ENCODE measurements at regions not wholly inside any gene's neighbourhood (a gene's known extent, or its start where the extent isn't known, plus 50 kb on each side); places are given as distances from the start of the nearest gene placed in this dataset.
"Not testable (repeated sequence)": the region's sequence is repeated elsewhere in the genome, so short reads cannot be mapped to it uniquely, and the experiment has no call there.

DNA sequence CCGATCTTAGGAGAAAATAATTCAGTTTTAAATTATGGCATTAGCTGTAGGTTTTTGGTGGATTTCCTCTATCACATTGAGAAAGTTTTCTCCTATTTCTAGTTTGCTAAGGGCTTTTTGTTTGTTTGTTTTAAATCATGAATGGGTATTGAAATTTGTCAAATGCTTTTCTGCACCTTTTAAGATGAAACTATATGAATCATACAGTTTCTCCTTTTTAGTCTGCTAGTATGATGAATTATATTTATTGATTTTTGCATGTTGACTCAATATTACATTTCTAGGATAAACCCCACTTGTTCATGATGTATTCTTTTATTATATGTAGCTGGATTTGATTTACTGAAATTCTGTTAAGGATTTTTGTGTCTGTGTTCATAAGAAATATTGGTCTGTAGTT is 70.3 kb upstream of the PIP4K2A start:
- no peak for ATAC-seq
- H3K27me3 ChIP-seq = no peaks in the 10 kb centered on the region
- H3K4me1 ChIP-seq = peaks cover 0 to 10% (median 0%) of the 10 kb centered on the region in 3 donors
- TF ChIP-seq POLR2AphosphoS5 (IDR thresholded peaks at IDR 0.05) (no peak), EP300 (IDR thresholded peaks at IDR 0.05) (no peak), POLR2A (IDR thresholded peaks at IDR 0.05) (no peak)
- TF ChIP-seq, protein P1, sequence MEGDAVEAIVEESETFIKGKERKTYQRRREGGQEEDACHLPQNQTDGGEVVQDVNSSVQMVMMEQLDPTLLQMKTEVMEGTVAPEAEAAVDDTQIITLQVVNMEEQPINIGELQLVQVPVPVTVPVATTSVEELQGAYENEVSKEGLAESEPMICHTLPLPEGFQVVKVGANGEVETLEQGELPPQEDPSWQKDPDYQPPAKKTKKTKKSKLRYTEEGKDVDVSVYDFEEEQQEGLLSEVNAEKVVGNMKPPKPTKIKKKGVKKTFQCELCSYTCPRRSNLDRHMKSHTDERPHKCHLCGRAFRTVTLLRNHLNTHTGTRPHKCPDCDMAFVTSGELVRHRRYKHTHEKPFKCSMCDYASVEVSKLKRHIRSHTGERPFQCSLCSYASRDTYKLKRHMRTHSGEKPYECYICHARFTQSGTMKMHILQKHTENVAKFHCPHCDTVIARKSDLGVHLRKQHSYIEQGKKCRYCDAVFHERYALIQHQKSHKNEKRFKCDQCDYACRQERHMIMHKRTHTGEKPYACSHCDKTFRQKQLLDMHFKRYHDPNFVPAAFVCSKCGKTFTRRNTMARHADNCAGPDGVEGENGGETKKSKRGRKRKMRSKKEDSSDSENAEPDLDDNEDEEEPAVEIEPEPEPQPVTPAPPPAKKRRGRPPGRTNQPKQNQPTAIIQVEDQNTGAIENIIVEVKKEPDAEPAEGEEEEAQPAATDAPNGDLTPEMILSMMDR (IDR thresholded peaks at IDR 0.05) = no peak
- H3K4me3 ChIP-seq = no peak overlapping the region
- 69 to 90% methylated on average over 1 of the region's 1 CpG for WGBS, 2 donors (ENCODE audit: low coverage in 1 of 2)
- no peak overlapping the region for H3K27ac ChIP-seq
- H3K36me3 ChIP-seq = no peaks in the 10 kb centered on the region
- no peaks in the 10 kb centered on the region for H3K9me3 ChIP-seq

DNA sequence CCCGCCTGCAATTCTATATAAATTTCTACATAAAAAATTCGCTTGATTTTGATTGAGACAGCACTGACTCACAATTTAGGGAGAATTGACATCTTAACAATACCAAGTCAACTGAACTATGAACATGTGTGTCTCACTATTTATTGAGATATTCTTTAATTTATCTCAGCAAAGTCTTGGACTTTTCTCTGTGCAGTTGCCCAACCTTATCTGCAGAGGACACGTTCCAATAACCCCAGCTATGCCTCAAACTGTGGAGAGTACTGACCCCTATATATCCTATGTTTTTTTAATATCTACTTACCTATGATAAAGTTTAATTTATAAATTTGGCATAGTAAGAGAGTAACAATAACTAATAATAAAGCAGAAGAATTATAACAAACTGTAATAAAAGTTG is 69.4 kb upstream of the PIP4K2A start:
- H3K4me3 ChIP-seq = no peak overlapping the region
- WGBS, 2 donors (ENCODE audit: low coverage in 1 of 2) = 81 to 85% methylated on average over 2 to 3 of the region's 3 CpGs
- no peak for ATAC-seq

DNA sequence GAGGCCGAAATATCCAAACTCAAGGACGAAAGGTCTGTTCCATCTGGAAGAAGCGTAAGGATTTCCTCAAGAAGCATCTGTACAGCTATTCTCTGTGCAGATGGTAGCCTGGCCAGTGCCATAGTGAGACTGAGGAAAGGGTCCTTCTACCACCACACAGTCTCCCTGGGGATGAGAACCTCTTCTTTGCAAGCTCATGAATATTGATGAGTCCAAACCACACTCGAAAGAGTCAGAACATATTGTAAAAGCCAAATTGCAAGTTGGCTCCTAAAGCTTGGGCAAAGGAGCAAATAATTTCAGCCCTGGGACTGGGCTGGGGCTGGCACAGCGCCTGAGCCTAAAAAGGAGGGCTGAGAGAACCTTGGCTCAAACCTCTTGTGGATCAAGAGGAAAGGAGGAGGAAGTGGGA is 66.1 kb upstream of the PIP4K2A start:
- H3K27me3 ChIP-seq = no peaks in the 10 kb centered on the region
- H3K36me3 ChIP-seq = no peaks in the 10 kb centered on the region
- peaks cover 0 to 10% (median 0%) of the 10 kb centered on the region in 3 donors for H3K4me1 ChIP-seq
- WGBS, 2 donors (ENCODE audit: low coverage in 1 of 2) = 59% methylated on average over 5 of the region's 5 CpGs; no CpG with 5 or more reads in 1 of the 2 donors
- ATAC-seq = no peak
- H3K4me3 ChIP-seq = no peak overlapping the region
- H3K9me3 ChIP-seq = no peaks in the 10 kb centered on the region
- TF ChIP-seq POLR2AphosphoS5 (IDR thresholded peaks at IDR 0.05) (peak; percentile 18), POLR2A (IDR thresholded peaks at IDR 0.05) (no peak)
- TF ChIP-seq, protein P1 (IDR thresholded peaks at IDR 0.05) = no peak
- H3K27ac ChIP-seq = no peak overlapping the region

More for the DNA sequence above, 69.4 kb upstream of the PIP4K2A start:
- Histone ChIP-seq H3K27ac (no peak overlapping the region), H3K4me1 (peaks cover 0 to 10% (median 0%) of the 10 kb centered on the region in 3 donors), H3K9me3 (no peaks in the 10 kb centered on the region), H3K27me3 (no peaks in the 10 kb centered on the region), H3K36me3 (no peaks in the 10 kb centered on the region)
- no peak for TF ChIP-seq POLR2A (IDR thresholded peaks at IDR 0.05)
- TF ChIP-seq POLR2AphosphoS5 (IDR thresholded peaks at IDR 0.05) = no peak
- TF ChIP-seq, protein P1 (IDR thresholded peaks at IDR 0.05) = no peak
- TF ChIP-seq EP300 (IDR thresholded peaks at IDR 0.05) = no peak

DNA sequence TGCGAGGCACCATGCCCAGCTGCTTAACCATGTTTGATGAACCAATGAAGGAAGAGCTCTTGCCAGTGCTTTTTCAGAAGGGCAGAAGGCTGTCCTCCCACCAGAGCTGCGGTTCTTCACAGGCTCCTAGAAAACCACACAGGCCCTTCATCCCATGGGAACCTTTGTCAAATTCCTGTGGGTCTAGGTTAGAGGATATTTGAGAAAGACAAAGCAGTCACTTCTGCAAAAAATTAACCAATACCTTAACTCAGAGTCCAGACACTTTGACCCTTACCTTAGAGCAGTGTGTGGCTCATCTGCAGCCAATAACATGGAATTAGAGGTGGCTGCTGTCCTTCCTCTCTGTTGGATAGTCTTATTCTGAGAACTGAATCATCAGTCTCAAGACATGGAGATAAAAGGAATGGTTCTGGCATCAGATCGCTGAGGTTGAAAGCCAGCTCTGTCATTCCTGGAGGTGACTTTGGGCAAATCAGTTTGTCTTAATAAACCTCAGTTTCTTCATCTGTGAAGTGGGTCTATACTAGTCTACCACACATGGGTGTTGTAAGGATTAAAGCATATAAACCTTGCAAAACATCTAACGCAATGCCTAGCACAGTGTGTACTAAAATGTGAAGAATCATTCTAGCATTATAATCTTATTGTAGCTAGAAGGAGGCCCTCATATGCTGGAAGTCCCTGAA is 65.1 kb upstream of the PIP4K2A start:
- Histone ChIP-seq H3K36me3 (no peaks in the 10 kb centered on the region), H3K27me3 (no peaks in the 10 kb centered on the region), H3K27ac (no peak overlapping the region), H3K4me1 (peaks cover 0 to 10% (median 0%) of the 10 kb centered on the region in 3 donors), H3K9me3 (no peaks in the 10 kb centered on the region), H3K4me3 (no peak overlapping the region)
- TF ChIP-seq EP300 (IDR thresholded peaks at IDR 0.05) (no peak), POLR2AphosphoS5 (IDR thresholded peaks at IDR 0.05) (no peak), POLR2A (IDR thresholded peaks at IDR 0.05) (no peak)
- no peak for ATAC-seq
- WGBS, 2 donors (ENCODE audit: low coverage in 1 of 2) = 70 to 100% methylated on average over 1 to 4 of the region's 4 CpGs

DNA sequence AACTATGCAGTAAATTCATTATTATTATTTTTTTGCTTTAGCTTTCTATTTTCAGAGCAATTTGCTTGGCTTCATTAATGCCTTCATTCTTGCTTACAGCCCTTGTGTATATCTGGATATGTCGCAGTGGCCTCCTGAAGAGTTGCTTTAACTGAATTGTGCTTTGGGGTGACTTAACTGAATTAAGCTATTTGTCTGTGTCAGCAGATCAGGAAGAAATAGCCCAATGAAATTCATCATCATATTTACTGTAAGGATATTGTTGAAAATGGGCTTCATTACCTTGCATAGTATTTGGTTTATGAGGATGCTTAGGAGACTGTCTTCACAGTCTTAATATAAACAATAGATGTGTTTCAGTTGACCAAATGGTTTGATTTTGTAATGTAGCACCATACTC is 59.7 kb upstream of the PIP4K2A start:
- H3K9me3 ChIP-seq = no peaks in the 10 kb centered on the region
- 80% methylated on average over 1 of the region's 1 CpG; no CpG with 5 or more reads in 1 of the 2 donors for WGBS, 2 donors (ENCODE audit: low coverage in 1 of 2)
- no peaks in the 10 kb centered on the region for H3K27me3 ChIP-seq
- H3K36me3 ChIP-seq = no peaks in the 10 kb centered on the region
- no peak for TF ChIP-seq POLR2AphosphoS5 (IDR thresholded peaks at IDR 0.05)
- no peak for TF ChIP-seq EP300 (IDR thresholded peaks at IDR 0.05)
- TF ChIP-seq POLR2A (IDR thresholded peaks at IDR 0.05) = no peak
- TF ChIP-seq, protein P1 (IDR thresholded peaks at IDR 0.05) = no peak
- ATAC-seq = no peak
- peaks cover 0 to 7% (median 0%) of the 10 kb centered on the region in 3 donors for H3K4me1 ChIP-seq
- no peak overlapping the region for H3K4me3 ChIP-seq
- H3K27ac ChIP-seq = no peak overlapping the region

DNA sequence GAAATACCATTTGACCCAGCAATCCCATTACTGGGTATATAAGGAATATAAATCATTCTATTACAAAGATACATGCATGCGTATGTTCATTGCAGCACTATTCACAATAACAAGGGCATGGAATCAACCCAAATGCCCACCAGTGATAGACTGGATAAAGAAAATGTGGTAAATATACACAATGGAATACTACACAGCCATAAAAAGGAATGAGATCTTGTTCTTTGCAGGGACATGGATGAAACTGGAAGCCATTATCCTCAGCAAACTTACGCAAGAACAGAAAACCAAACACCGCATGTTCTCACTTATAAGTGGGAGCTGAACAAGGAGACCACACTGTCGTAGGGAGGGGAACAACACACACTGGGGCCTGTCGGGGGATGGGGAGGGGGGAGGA is 57.3 kb upstream of the PIP4K2A start:
- H3K4me3 ChIP-seq, H3K9me3 ChIP-seq, H3K36me3 ChIP-seq, H3K27me3 ChIP-seq, H3K27ac ChIP-seq, ATAC-seq: not testable (repeated sequence)
- peaks cover 3 to 29% (median 15%) of the 10 kb centered on the region in 3 donors for H3K4me1 ChIP-seq
- 98 to 100% methylated on average over 3 to 4 of the region's 5 CpGs for WGBS, 2 donors (ENCODE audit: low coverage in 1 of 2)
